NOMO-1 (cell line): ENCODE measurements at regions not wholly inside any gene's neighbourhood (a gene's known extent, or its start where the extent isn't known, plus 50 kb on each side); places are given as distances from the start of the nearest gene placed in this dataset.
"Not testable (repeated sequence)": the region's sequence is repeated elsewhere in the genome, so short reads cannot be mapped to it uniquely, and the experiment has no call there.

Source experiments
- DNase-seq, 2 experiments: peaks; one replicate each; lab custom pipeline; 2025; ENCODE audit not compliant: unreplicated experiment in 2 of 2; lab: John Stamatoyannopoulos, UW

DNA sequence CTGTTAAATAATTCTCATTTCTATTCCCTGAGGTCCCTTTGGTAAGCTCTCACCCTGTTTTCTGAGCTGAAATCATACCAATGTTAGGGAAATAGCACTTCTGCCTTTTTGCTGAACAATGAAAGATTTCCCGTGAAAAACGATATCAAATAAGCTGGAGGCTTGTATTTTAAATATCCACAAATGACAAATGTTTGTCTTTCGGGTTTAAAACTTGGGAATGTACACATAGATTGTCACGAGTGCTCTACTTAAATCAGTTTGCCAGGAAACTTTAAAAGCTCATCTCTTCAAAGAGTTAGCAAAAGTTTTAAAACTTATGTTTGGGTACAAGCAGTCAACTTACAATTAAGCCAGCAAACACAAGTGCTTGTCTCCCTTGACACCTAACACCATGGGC lies 393.5 kb upstream of the MON1B start:
- DNase-seq: no peak

DNA sequence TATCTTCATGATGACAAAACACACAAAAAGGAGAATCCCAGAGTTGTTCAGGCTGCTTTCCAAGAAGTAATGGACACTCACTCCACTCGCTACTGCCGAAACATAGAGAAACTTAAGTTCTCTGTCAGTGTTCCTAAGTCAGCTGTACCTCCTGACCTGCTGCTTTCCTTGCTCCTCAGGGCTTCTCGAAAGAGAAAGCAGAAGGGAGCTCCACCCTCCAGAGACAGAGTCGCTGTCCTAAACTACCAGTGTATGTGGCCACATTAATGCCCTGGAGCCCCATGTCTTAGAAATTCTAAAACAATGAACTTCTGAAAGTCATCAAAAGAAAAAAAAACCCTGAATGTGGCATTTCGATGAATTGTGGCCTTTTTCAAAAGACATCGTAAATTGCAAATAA lies 390.8 kb upstream of the MON1B start:
- no peak for DNase-seq

DNA sequence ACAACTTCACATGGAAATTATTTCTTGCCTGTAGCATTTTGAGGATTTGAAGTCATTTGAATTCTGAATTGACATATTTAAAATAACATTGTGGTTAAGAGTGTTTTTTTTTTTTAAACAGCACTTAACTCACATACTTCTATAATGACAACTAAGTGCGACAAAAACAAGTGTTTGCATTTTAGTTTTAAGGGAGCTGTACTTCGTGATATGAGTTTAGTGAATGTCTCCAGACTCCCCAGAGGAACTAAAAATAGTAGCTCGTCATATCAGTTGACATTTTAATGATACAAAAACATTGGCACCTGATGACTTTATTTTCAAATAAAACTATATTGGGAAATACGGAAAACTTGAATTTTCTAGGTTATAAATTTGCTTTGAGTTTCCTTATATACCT lies 389.6 kb upstream of the MON1B start:
- no peak for DNase-seq

DNA sequence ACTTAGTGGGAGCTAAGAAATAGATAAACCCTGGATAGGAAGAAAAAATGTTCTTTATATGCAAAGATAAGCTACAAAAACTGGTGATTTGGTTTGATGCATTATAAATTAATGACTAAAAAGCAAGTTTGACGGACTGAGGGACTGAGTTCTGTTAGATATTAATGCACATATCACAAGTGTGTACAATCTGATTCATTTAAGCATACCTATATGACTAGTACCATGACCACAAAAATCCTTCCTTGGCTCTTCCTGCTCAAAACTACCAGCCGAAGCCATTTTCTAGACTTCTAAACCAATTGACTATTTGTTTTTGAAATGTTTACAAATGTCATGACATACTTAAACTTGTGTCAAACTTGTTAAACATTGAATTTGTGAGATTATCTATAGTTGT lies 374.5 kb upstream of the MON1B start:
- DNase-seq: no peak

DNA sequence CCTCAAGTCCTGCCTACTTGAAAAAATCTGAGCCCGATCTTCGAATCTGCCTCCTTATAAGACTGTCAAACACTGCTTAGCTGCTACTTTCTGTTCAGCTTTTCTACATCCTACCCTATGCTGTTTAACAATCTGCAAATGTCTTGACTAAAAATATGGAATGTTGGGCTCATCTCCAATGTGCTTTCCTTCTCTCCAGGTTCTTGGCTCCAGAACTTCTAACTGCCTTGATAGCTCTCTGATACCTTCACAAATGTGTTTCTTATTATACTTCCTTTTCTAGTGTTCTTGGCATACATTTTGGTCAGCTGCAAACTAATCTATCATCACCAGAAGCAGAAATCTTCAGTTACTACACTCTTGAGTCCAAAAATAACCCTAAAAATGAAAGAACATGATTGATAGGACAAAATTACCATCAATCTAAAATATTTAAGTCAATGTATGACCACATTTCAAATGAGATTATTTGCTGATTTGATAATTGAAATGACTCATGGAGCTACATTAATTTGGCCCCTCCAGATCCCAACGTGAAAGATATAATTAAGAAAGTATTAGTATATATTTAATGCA lies 372.3 kb upstream of the MON1B start:
- no peak for DNase-seq

DNA sequence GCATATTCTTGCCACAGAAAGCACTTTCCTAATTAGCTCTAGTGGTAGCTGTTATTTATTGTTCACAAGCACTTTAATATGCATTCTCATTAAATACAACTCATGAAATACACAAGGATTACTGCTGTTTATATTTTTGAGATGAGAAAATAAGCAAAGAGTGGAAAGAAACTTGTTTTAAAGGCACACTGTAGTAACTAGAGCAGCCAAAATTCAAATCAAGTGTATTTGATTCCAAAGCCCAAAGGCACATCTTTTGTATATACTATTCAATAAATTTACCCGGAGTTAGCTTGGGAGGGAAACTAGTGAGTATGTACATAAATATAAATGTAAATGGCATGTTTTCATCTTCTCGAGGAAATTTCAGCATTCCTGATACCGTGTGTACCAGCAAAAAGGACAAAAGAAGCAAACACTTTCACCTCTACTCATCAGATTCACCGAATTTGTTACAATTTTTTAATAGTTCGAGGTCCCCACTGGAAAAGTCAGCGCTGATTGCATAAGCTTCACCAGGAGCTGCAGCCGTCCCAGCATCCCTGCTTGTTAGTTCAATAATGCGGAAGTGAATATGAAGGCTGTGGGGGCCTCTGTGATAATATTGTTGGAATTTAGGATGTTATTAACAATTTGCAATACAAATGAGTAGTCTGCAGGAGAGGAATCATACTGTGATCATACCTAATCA lies 371.6 kb upstream of the MON1B start:
- no peak for DNase-seq

DNA sequence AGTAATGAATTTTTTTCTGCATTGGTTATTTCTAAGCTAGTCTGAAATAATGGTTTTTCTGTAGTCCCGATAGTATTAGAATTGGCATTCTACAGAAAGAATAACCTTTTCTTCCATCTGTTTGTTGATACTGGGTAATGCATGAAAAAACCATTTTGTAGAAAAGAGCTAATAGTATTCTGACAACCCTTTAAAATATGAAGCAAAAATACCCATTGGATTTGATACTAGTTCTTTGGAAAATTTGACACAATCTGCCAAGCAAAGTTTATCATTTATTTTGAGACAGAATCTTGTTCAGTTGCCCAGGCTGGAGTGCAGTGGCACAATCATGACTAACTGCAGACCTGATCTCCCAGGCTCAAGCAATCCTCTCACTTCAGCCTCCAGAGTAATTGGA lies 366.8 kb upstream of the MON1B start:
- DNase-seq: no peak

DNA sequence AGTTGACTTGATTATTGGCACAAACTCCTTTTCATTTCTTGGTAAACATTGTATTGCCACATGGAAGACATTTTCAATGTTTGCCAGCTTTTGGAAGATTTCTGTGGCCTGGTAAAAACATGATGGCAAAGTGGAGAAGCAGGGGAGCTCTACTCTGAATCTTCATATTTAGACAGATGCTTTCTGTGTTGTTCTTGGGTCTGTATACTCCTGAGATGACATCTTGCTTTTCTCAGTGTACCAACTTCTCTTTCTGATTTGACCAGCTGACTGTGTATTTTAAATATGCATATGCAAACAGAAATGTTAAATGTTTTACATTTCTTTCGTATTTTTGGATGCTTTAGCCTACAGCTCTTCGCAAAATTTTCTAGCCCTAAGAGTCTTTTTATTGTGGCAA lies 366.2 kb upstream of the MON1B start:
- DNase-seq: no peak

DNA sequence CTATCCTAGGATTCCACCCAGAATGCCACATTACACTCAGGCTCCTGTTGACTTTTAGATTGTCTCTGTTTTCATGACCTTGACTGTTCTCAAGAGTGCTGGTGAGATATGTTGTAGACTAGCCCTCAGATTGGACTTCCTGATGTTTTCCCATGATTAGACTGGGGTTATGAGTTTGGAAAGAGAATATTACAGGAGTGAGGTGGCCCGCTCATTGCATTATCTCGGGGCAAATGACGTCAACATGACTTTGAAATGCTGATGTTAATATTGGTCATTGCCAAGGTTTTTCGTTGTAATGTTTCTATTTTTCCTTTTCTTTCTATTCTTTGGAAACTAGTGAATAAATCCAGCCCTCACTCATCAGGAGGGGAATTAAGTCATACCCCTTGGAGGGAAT lies 355.7 kb upstream of the MON1B start:
- no peak for DNase-seq

DNA sequence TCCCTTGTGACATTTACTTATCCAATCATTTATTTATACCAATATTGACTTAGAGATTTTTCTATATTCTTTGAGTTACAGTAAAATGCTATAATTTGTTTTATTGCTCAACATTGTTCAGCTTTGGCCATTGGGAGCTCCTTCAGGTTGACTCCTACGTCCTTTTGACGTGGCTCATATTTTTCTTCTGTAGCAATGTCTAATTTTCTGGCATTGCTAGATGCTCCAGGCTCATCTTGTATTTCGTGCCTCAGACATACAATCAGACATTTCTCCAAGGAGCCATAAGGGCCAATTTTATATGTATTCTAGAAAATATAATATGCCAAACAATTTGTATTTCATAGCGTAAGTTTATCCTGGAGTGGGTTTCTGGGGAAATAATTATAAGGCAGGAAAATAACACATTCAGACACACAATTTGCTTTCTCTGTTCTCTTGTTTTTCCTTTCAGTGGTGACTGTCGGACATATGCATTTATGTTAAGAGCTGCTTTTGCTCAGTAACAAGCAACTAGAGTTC lies 355.1 kb upstream of the MON1B start:
- DNase-seq: no peak

DNA sequence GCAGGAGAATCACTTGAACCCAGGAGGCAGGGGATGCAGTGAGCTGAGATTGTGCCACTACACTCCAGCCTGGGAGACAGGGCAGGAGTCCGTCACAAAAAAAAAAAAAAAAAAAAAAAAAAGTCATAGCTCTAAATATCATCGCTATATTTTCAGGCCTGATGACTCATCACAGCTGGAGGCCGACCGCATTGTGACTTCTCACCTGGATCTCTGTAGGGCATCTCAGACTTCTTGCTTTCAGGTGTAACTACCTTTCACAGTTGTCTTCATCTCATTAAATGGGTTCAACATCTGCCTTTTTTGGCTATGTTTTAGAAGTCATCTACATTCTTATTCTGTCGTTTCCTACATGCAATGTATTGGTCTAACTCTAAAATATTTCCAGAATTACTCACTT lies 353.1 kb upstream of the MON1B start:
- no peak for DNase-seq

DNA sequence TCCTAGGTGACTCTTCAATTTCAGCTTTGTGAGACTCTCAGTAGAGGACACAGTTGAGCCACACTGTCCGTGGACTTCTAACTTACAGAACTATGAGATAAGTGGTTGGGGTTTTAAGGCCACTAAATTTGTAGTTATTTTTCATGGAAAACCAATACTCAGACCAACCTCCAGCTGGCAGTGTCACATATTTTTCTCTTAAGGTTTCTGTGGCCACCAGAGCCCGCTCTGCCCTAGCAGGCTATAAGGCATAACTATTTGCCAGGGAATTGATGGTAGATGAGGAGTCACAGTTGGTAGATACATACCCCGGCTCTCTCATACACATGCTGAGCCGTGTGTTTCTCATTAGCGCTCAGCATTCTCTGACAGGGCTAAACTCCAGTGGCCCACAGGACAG lies 336.8 kb upstream of the MON1B start:
- no peak for DNase-seq

DNA sequence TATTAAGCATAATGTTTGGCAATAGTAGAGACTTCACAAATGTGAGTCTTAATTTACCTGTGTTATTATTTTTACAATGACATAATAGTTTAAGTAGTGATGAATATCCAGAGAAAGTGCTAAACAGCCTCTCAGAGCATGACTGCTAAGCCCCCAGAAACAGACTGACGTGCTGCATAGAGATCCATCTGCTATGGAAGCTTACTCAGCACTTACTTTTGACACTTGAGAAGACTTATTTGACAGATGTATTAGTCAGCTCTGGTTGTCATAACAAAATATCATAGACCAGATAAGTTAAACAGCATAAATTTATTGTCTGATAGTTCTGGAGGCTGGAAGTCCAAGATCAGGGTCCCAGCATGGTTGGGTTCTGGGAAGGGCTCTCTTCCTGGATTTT lies 334.9 kb upstream of the MON1B start:
- DNase-seq: no peak

DNA sequence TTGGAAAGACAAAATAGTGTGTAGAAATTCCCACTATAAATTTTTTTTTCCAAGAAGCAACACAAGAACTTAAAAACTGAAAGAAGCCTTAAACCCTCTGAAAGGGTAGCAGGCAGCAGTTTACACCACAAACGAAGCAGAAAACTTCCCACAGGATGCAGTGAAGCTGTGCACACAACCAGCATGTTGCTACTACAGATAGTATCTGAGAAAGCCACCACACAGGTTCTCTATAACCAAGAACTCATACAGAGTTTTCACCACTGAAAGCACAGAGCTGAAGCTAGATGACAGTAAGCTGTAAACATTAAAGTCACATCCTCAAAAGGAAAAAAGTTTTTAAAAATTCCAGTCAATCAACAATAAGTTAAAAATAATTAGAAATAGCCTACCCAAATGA lies 333.6 kb upstream of the MON1B start:
- no peak for DNase-seq

DNA sequence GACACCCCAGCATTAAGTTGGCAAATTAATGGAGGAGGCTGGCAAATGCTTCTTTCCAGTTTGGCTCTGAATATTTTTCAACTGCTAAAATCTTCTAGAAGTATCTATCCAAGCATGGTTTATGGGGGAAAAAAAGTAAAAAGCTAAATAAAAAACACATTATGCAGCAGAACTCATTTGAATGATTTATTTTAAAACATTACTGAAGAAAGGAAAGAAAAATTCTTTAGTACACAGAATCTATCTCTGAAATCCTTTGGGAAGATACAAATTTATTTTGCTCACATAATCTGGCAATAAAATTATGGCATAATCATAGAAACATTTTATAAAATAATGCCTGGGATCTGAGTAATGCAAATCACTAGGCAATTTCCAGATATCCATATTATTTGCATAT lies 328.1 kb upstream of the MON1B start:
- no peak for DNase-seq

DNA sequence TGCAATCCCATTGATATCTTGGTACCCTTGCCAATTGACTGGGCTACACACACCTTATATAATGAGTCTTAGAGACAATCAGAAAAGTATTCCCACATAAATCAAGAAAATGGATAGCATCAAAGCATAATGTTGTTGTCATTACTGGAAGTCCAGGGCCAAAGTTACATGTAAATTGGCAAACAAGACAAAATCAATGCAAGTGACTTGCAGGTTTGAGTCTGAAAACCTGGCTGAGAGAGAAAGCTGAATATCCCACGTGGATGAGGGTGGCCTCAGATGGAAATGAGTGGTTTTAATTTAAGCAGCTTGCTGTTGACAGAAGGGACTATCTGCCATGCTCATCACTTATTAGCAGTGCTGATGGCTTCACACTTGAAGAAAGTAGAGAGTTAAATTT lies 324.0 kb upstream of the MON1B start:
- no peak for DNase-seq

DNA sequence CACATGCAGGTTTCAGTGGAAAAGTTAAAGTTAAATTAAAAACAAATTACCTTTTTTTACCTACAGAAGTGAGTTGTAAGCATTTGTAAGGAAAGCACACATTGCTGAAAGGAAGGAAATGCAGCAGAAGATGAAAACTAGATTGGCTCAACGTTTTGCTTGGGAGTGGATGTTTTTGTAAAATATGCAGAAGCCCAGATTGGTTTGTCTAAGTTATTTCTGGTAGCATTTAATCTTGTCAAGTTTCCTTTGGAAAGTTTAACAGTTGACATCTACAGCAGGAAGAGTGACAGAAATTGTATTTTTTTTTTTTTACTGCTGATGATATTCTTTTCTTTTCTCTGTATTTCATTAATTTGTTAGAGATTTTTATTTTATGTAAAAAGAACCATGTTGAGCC lies 315.1 kb upstream of the MON1B start:
- DNase-seq: no peak

DNA sequence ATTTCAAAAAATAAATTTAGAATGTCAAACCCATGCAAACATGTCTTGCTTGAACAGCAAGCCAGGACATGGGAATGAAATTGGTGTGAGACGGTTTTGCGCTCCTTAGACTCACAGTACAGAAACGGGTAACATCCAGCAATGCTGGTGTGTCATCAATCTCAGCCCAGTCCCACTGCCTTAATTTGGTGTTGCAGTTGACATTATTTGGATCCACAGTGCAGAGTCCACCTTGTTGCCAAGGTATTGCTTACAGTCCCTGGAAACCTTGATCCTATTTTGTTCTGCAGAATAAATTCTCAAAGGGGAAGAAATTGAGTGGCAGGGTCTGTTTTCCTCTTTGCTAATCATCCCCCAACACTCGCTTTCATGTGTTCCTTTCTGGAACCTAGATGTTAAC lies 311.6 kb upstream of the MON1B start:
- no peak for DNase-seq

DNA sequence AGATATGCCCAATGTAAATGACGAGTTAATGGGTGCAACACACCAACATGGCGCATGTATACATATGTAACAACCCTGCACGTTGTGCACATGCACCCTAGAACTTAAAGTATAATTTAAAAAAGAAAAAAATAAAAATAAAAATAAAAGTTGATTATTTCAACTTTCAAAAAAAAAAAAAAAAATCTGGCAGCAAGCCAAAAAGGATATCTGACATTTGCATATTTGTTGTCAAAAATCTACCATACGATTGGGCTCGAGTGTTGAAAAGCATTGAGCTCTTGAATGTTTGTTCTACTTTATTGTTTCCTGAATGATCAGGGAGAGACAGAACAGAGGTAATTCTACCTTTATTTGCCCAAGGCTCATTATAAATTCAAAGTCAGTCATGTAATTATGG lies 310.5 kb upstream of the MON1B start:
- DNase-seq: not testable (repeated sequence)

DNA sequence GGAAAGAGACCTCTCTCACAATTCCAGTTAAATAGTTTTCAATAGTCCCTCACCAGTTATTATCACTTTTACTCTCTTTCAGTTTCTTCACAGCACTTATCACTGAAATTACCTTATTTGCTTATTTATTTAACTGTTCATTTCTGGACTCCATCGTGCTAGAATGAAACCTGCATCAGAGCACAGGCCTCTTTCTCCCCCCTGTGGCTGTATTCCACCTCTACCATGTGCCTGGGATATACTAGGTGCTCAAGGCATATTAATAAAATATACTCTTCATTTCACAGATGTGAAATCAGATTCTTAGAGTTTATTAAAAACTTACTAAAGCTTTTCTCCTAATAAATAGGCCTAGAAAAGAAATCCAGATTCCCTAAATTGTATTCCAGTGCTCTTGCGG lies 308.9 kb upstream of the MON1B start:
- no peak for DNase-seq

DNA sequence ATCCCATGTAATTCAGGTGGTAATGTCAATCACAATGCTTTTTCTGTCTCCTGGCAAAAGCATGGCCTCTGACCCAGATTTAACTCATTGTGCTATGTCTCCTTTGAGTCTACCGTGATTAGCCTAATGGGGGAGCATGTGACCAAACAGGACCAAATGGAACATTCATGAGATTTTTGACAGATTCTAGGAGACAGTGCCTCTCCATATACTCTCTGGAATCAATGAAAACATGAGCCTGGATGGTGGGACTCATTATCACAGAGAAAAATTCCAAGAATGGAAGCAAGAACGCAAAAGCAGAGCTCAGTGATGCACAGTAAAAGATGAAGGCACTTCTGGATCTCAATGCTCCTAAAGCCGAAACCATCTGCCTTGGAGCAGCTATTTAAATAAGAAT lies 307.9 kb upstream of the MON1B start:
- no peak for DNase-seq

DNA sequence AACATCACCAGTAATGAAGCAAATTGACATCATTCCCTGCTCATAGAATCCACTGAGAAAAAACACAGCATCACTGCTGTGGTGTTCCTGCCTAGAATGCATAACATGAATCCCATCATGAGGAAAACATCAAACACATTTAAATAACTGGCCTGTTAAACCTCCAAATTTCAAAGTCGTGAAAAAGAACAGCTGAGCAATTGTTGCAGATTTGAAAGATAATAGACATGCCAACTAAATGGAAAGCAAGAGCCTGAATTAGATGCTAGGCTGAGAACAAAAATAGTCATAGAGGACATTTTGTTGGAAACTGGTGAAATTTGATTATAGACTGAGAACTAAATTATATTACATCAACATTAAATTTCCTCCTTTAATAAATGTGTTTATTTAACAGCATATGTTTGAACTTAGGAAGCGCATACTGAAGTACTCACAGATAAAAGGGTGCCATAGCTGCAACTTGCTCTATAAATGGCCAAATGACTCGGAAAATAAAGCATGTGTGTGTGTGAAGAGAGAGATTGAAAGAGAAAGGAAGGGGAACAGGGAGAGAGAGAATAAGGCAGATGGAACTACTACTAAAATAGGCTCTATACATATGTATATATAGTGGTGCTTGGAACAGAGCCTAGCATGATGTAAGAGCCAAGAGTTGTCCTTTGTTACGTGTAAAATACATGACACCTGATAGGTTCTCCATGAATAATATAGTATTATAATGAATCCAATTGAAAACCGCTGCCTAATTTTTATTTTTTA lies 305.0 kb upstream of the MON1B start:
- DNase-seq: no peak
